Brain microvascular endothelial cell (primary cell): ENCODE measurements at regions not wholly inside any gene's neighbourhood (a gene's known extent, or its start where the extent isn't known, plus 50 kb on each side); places are given as distances from the start of the nearest gene placed in this dataset.
A peak's percentile ranks its signal among the peaks of the same experiment; 100 is the strongest.

Experiments
- DNase-seq: peaks from one replicate; pipeline ENCODE4 v3.0.0-alpha.2; 2020
- H3K27ac ChIP-seq: fragments of 250-450 bp; sonication (Bioruptor Pico); 2 replicates; pipeline ENCODE4 v1.5.1; 2020; ENCODE audit warnings: mild to moderate bottlenecking, moderate library complexity
- H3K27me3 ChIP-seq: fragments of 250-450 bp; sonication (Bioruptor Pico); replicated peaks from 2 replicates; pipeline ENCODE4 v1.5.1; 2020; ENCODE audit warnings: mild to moderate bottlenecking
- H3K36me3 ChIP-seq: fragments of 250-450 bp; sonication (Bioruptor Pico); replicated peaks from 2 replicates; pipeline ENCODE4 v1.5.1; 2020; ENCODE audit warnings: mild to moderate bottlenecking
- H3K4me3 ChIP-seq: 2 replicates; pipeline ENCODE4 v1.5.1; 2011; ENCODE audit warnings: low read depth, mild to moderate bottlenecking, control low read depth, low read length, moderate library complexity
- in situ Hi-C: cut with HindIII; loops from 2 replicates; pipeline ENCODE4 v1.10.0; 2017; ENCODE audit warnings: low sequenced_read_pairs, low pct_ligation_motif_present
- TF ChIP-seq, protein P1 (sequence below): IDR thresholded peaks from 2 replicates; pipeline ENCODE4 v1.5.1; 2011; ENCODE audit warnings: low read depth, mild to moderate bottlenecking, moderate library complexity, low read length, control low read depth, inconsistent platforms; ENCODE audit errors: missing control alignments

DNA sequence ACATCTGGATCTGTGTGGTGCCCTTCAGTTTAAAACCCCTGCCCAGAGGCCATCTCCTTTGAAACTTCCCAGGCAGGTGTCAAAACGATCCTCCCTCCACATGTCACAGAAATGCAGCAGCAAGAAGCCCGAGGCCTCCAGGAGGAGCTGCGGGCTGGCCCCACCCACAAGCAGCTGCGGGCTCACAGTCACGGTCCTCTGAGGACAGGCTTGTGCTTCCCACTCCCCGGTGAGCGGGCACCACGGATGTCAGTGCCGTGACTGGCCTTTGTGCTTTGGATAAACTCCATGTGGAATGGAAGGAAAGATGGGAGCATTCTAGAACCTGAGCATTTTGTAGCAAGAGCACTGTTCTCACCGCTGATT is 65.8 kb downstream of the SIK1 start:
- H3K36me3 ChIP-seq: no peaks in the 10 kb centered on the region
- no peak overlapping the region for H3K4me3 ChIP-seq
- TF ChIP-seq, protein P1, sequence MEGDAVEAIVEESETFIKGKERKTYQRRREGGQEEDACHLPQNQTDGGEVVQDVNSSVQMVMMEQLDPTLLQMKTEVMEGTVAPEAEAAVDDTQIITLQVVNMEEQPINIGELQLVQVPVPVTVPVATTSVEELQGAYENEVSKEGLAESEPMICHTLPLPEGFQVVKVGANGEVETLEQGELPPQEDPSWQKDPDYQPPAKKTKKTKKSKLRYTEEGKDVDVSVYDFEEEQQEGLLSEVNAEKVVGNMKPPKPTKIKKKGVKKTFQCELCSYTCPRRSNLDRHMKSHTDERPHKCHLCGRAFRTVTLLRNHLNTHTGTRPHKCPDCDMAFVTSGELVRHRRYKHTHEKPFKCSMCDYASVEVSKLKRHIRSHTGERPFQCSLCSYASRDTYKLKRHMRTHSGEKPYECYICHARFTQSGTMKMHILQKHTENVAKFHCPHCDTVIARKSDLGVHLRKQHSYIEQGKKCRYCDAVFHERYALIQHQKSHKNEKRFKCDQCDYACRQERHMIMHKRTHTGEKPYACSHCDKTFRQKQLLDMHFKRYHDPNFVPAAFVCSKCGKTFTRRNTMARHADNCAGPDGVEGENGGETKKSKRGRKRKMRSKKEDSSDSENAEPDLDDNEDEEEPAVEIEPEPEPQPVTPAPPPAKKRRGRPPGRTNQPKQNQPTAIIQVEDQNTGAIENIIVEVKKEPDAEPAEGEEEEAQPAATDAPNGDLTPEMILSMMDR: peak; percentile 12
- in situ Hi-C loops: no loop called here
- peak; percentile 44 for DNase-seq
- H3K27me3 ChIP-seq: no peaks in the 10 kb centered on the region
- H3K27ac ChIP-seq: peak overlapping the region; percentile 72

DNA sequence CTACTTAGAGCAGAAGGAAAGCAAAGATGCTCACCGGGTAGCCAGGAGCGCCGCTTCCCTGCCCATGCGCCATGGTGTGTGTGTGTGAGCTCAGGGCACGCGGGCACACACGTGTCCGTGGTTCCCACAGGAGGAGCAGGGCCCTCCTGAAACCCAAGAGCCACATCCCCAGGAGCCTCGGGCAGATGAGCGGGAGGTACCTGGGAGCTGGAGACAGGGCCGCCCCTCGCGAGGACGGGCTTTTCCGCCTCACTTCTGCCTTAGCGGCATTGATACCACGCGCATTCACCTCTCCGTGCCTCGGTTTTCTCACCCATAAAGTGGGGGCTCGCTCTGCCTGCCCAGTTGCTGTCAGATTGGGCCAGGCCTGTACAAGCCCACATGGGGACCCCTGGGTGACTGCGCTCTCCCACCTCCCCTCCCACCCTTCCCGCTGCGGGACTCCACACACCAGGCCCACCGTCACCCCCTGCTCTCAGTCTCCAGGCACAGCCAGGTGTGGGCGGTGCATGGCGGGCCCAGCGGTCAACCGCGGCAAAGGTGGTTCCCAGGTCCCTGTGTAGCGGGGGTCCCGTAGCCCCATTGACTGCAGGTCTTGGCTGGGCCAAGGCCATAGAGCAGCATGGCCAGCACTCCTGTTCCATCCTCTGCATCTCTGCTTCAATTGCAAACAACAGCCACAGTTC is 66.3 kb downstream of the SIK1 start:
- no peaks in the 10 kb centered on the region for H3K27me3 ChIP-seq
- in situ Hi-C loops: no loop called here
- no peak overlapping the region for H3K4me3 ChIP-seq
- TF ChIP-seq, protein P1: no peak
- H3K27ac ChIP-seq: no peak overlapping the region
- H3K36me3 ChIP-seq: no peaks in the 10 kb centered on the region
- DNase-seq: no peak

DNA sequence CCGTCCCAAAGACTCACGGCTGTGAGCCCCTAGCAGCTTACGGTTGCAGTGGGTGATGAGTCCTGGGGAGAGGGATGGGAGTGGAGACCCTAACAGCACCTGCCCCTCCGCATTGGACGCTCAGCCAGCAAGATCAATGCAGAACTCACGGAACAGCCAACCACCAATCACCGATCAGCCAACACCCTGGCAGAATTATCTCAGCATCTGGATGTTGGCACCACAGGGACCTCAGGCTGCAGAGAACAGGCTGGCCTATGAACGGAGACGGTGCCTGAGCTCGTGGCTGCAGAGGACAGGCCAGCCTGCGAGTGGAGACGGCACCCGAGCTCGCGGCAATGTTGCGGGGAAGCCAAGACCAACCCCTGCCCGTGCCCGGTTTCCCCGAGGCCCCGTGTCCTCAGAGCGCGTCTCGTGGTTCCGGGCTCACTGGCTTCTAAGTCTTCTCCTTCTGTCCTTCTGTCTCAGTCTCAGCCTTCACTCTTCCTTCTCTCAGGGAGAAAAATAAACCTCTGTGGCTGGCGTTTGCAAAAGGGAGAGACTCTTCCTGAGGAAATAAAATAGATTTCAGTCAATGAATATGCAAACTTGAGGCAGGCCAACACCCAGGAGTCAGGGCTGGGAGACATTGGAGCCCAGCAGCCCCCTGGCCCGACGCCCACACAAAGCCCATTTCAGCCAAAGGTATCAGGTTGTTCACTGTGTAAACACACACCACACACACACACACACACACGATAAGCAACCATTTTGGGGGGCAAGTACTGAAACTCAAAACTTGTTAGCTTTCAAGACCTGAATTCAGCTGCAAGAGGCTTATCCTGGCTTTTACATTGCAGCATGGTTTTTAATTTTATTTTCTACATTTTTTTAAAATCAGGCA is 67.8 kb downstream of the SIK1 start:
- no peak overlapping the region for H3K27ac ChIP-seq
- H3K36me3 ChIP-seq: no peaks in the 10 kb centered on the region
- no peak for DNase-seq
- H3K27me3 ChIP-seq: no peaks in the 10 kb centered on the region
- TF ChIP-seq, protein P1: no peak
- H3K4me3 ChIP-seq: no peak overlapping the region
- in situ Hi-C loops: no loop called here

DNA sequence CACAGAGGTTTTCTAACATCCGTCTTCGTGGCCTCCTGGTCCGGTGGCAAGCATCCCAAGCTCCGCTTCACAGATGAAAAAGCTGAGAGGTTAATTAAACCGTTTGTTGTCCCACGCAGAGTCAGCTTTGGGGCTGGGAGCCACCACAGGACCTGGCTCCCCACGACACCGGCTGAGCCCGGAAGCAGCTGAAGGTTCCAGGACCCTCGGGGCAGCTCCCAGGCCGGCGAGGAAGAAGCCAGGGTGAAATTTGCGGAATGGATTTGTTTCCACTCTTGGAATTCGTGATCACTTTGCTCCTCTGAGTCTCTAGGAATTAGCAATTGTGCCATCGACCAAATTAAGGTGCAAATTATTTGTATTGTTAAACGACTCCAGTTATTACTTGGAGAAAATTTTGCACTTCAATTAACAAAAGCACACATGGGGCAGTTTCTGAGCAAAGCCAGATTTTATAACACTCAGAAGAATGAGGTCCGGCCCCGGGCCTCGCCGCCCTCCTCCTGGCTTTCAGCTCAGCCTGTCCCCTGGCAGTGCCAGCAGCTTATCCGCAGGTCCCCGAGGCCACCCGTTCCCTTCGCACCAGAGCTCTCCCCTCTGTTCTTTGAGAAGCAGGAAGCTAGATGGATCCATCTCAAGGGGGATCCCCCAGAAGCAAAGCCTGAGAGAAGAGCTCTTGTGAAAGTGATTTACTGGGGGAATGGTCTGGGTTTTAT is 69.1 kb downstream of the SIK1 start:
- H3K27me3 ChIP-seq: no peaks in the 10 kb centered on the region
- in situ Hi-C loops: no loop called here
- H3K27ac ChIP-seq: no peak overlapping the region
- H3K36me3 ChIP-seq: no peaks in the 10 kb centered on the region
- DNase-seq: no peak
- TF ChIP-seq, protein P1: no peak
- H3K4me3 ChIP-seq: no peak overlapping the region

- Histone ChIP-seq H3K27me3 (no peaks in the 10 kb centered on the region), H3K4me3 (no peak overlapping the region), H3K27ac (no peak overlapping the region), H3K36me3 (no peaks in the 10 kb centered on the region)
- TF ChIP-seq, protein P1: no peak
- DNase-seq: no peak
- in situ Hi-C loops: no loop called here
Observed at GRCh38 chr21:43355925-43356289, 71.0 kb downstream of the SIK1 start.
